Right renal cortex interstitium (tissue), 3 donors: ENCODE measurements at regions not wholly inside any gene's neighbourhood (a gene's known extent, or its start where the extent isn't known, plus 50 kb on each side); places are given as distances from the start of the nearest gene placed in this dataset.
"Not testable (repeated sequence)": the region's sequence is repeated elsewhere in the genome, so short reads cannot be mapped to it uniquely, and the experiment has no call there.

Experiments used
- DNase-seq, 3 donors: peaks; one replicate each; pipeline ENCODE4 v3.0.0-alpha.2; 2013; ENCODE audit warnings: low read depth in 3 of 3, low spot score in 2 of 3

GRCh38 chr21:18117176-18117575, 127.5 kb upstream of the CHODL start:
- peak in 2 of 3 donors; percentile 19 to 36 for DNase-seq

GRCh38 chr21:18114810-18115209, 129.8 kb upstream of the CHODL start:
- DNase-seq = no peak

GRCh38 chr21:18104802-18105201, 139.8 kb upstream of the CHODL start:
- no peak for DNase-seq

GRCh38 chr21:18096413-18096812, 148.2 kb upstream of the CHODL start:
- DNase-seq = not testable (repeated sequence)

GRCh38 chr21:18089786-18090185, 154.8 kb upstream of the CHODL start:
- no peak for DNase-seq

- DNase-seq = no peak
Measured at GRCh38 chr21:18070392-18070791, 174.2 kb upstream of the CHODL start.

- no peak for DNase-seq
Measured at GRCh38 chr21:18069875-18070274, 174.8 kb upstream of the CHODL start.

- DNase-seq = no peak
Measured at GRCh38 chr21:18060402-18060801, 184.2 kb upstream of the CHODL start.

GRCh38 chr21:18058731-18059398, 185.8 kb upstream of the CHODL start:
- DNase-seq = no peak

- no peak for DNase-seq
Measured at GRCh38 chr21:18053151-18053550, 191.5 kb upstream of the CHODL start.

GRCh38 chr21:18049461-18049860, 195.2 kb upstream of the CHODL start:
- no peak for DNase-seq

- DNase-seq = no peak
Measured at GRCh38 chr21:18041012-18041411, 203.6 kb upstream of the CHODL start.

- DNase-seq = no peak
Measured at GRCh38 chr21:18030248-18030647, 211.1 kb upstream of the C21orf91 start.

GRCh38 chr21:18026359-18026758, 207.2 kb upstream of the C21orf91 start:
- DNase-seq = no peak

- no peak for DNase-seq
Measured at GRCh38 chr21:18023711-18024110, 204.6 kb upstream of the C21orf91 start.

- DNase-seq = no peak
Measured at GRCh38 chr21:18023157-18023556, 204.0 kb upstream of the C21orf91 start.

GRCh38 chr21:18007121-18007520, 188.0 kb upstream of the C21orf91 start:
- peak in 1 of 3 donors; percentile 25 for DNase-seq

- no peak for DNase-seq
Measured at GRCh38 chr21:18006691-18007090, 187.5 kb upstream of the C21orf91 start.

GRCh38 chr21:18002393-18002792, 183.2 kb upstream of the C21orf91 start:
- no peak for DNase-seq

- DNase-seq = no peak
Measured at GRCh38 chr21:18000981-18001686, 182.0 kb upstream of the C21orf91 start.

GRCh38 chr21:17998599-17998998, 179.4 kb upstream of the C21orf91 start:
- not testable (repeated sequence) for DNase-seq

GRCh38 chr21:17989780-17990179, 170.6 kb upstream of the C21orf91 start:
- DNase-seq = no peak

- DNase-seq = no peak
Measured at GRCh38 chr21:17988102-17988437, 168.9 kb upstream of the C21orf91 start.
